Activated CD8-positive, alpha-beta T cell treated with anti-CD3 and anti-CD28 coated beads for 36 hours (primary cell): ENCODE measurements at regions not wholly inside any gene's neighbourhood (a gene's known extent, or its start where the extent isn't known, plus 50 kb on each side); places are given as distances from the start of the nearest gene placed in this dataset.

Experiments used
- ATAC-seq: fragments of 200-7000 bp; cut with Tn5 transposase; one replicate; pipeline ENCODE4 v1.10.0; 2021; ENCODE audit warnings: mild to moderate bottlenecking, moderate library complexity
- CTCF ChIA-PET: fragments of 350-600 bp; sonication (Branson Sonifier 250); formaldehyde crosslinking; loops from one replicate; lab custom pipeline; 2021; ENCODE audit warnings: antibody characterized with exemption; lab: Charles Lee
- POLR2A ChIA-PET: fragments of 350-600 bp; sonication (Branson Sonifier 250); formaldehyde crosslinking; loops from one replicate; lab custom pipeline; 2021; ENCODE audit warnings: antibody characterized with exemption; lab: Charles Lee
- DNase-seq: peaks from one replicate; pipeline ENCODE4 v3.0.0-alpha.2; 2020
- H3K27ac Mint-ChIP-seq: one replicate; pipeline ENCODE4 v1.8.0; 2021; ENCODE audit warnings: mild to moderate bottlenecking, mixed read lengths
- H3K27me3 Mint-ChIP-seq: one replicate; pipeline ENCODE4 v1.8.0; 2021; ENCODE audit warnings: mixed read lengths
- H3K36me3 Mint-ChIP-seq: one replicate; pipeline ENCODE4 v1.8.0; 2021; ENCODE audit warnings: low read depth, mixed read lengths
- H3K4me1 Mint-ChIP-seq: one replicate; pipeline ENCODE4 v1.8.0; 2021; ENCODE audit warnings: low read depth, mixed read lengths
- H3K4me3 Mint-ChIP-seq: one replicate; pipeline ENCODE4 v1.8.0; 2021; ENCODE audit warnings: mild to moderate bottlenecking, moderate library complexity, mixed read lengths
- H3K9me3 Mint-ChIP-seq: one replicate; pipeline ENCODE4 v1.8.0; 2021; ENCODE audit warnings: mixed read lengths
- intact Hi-C: fragments of 100-400 bp; cut with micrococcal nuclease; formaldehyde crosslinking; loops from one replicate; pipeline ENCODE4 v1.10.0; 2022
- TF ChIP-seq, protein P1 (sequence below): fragments of 200-600 bp; IDR thresholded peaks from one replicate; pipeline ENCODE4 v1.8.0; 2022; ENCODE audit warnings: antibody characterized with exemption, mild to moderate bottlenecking

DNA sequence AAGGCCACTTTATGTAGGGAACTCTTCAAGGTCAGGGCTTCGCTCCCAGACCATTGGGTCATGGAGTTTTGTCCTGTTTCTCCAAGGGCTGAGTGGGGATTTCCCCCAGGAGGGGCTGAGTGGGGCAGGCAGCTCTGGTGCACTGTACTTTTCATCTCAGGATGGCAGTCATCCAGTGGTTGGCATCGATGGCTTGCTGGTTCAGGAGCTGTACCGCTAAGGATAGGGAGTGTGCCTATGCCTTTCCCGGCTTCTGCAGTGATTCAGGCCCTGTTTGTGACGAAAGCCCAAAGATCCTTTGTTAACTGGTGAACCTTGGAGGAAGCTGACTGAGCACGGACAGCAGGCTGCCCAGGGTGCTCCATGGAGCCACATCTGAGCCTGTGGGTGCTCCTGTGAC is 100.1 kb upstream of the GADD45A start:
- intact Hi-C loops = no loop called here
- ATAC-seq (no peak), DNase-seq (no peak)
- POLR2A ChIA-PET = no interaction called here
- CTCF ChIA-PET = interaction anchor here (0.6 to 1.8 kb wide), 3 partner anchors 52 to 175 kb away, joined by 3 to 7 read pairs (median 4); no protein-coding TSS in a partner anchor
- TF ChIP-seq, protein P1, sequence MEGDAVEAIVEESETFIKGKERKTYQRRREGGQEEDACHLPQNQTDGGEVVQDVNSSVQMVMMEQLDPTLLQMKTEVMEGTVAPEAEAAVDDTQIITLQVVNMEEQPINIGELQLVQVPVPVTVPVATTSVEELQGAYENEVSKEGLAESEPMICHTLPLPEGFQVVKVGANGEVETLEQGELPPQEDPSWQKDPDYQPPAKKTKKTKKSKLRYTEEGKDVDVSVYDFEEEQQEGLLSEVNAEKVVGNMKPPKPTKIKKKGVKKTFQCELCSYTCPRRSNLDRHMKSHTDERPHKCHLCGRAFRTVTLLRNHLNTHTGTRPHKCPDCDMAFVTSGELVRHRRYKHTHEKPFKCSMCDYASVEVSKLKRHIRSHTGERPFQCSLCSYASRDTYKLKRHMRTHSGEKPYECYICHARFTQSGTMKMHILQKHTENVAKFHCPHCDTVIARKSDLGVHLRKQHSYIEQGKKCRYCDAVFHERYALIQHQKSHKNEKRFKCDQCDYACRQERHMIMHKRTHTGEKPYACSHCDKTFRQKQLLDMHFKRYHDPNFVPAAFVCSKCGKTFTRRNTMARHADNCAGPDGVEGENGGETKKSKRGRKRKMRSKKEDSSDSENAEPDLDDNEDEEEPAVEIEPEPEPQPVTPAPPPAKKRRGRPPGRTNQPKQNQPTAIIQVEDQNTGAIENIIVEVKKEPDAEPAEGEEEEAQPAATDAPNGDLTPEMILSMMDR = no peak
- H3K9me3 Mint-ChIP-seq = no peaks in the 10 kb centered on the region
- H3K27me3 Mint-ChIP-seq = peaks cover 3% of the 10 kb centered on the region
- no peak overlapping the region for H3K4me3 Mint-ChIP-seq
- H3K36me3 Mint-ChIP-seq = no peaks in the 10 kb centered on the region
- no peaks in the 10 kb centered on the region for H3K4me1 Mint-ChIP-seq
- no peak overlapping the region for H3K27ac Mint-ChIP-seq

- peaks cover 3% of the 10 kb centered on the region for H3K27me3 Mint-ChIP-seq
- TF ChIP-seq, protein P1 = no peak
- H3K4me3 Mint-ChIP-seq = no peak overlapping the region
- DNase-seq (no peak), ATAC-seq (no peak)
- CTCF ChIA-PET = interaction anchor here (0.9 kb wide), 1 partner anchor 29 kb away, joined by 4 read pairs; no protein-coding TSS in a partner anchor
- H3K27ac Mint-ChIP-seq = no peak overlapping the region
- intact Hi-C loops = no loop called here
- H3K9me3 Mint-ChIP-seq = no peaks in the 10 kb centered on the region
- H3K36me3 Mint-ChIP-seq = no peaks in the 10 kb centered on the region
- POLR2A ChIA-PET = no interaction called here
- H3K4me1 Mint-ChIP-seq = no peaks in the 10 kb centered on the region
Measured at GRCh38 chr1:67586596-67586995, 98.4 kb upstream of the GADD45A start.

- Mint-ChIP-seq H3K27ac (no peak overlapping the region), H3K9me3 (no peaks in the 10 kb centered on the region), H3K27me3 (peaks cover 3% of the 10 kb centered on the region), H3K4me3 (no peak overlapping the region), H3K4me1 (no peaks in the 10 kb centered on the region), H3K36me3 (no peaks in the 10 kb centered on the region)
- intact Hi-C loops = no loop called here
- no peak for DNase-seq
- ChIA-PET POLR2A (no interaction called here), CTCF (no interaction called here)
- ATAC-seq = no peak
- TF ChIP-seq, protein P1 = no peak
Measured at GRCh38 chr1:67588178-67588855, 96.7 kb upstream of the GADD45A start.

DNA sequence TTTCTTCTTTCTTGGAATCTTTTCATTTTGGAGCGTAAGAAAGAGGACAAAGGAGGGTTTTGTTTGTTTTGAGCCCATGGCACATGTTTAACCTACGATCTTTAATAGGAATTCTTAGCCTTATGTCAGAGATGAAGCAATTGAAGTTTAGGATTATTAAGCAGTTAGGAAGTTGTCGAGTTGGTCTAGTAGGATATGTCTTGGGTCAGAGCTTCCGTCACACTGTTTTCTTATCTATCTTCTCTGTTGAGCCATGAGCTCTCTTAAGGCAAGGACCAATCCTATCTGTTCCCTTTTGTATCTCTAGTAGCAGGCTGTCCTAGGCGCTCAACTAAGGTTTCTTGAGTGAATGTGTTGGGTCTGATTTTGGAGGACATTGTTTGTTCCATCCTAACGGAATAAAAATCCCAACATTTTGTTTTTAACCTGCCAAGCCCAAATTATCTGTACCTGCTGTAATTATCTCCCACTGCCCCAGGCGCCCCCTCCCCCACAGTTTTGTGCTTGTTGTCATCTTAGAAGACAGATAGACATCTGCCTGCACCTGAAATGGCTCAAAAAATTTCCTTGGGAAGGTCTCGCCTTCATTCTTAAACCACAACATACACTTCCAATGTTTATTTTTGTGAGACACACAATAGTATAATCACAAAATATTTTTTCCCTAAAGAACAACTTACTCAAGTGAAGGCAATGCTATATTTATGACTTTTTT is 95.3 kb upstream of the GADD45A start:
- CTCF ChIA-PET = no interaction called here
- H3K4me1 Mint-ChIP-seq = no peaks in the 10 kb centered on the region

More for the DNA sequence above, 95.3 kb upstream of the GADD45A start:
- H3K9me3 Mint-ChIP-seq = no peaks in the 10 kb centered on the region
- no peak overlapping the region for H3K27ac Mint-ChIP-seq
- ATAC-seq (no peak), DNase-seq (no peak)
- POLR2A ChIA-PET = no interaction called here
- H3K36me3 Mint-ChIP-seq = no peaks in the 10 kb centered on the region
- TF ChIP-seq, protein P1 = no peak
- peaks cover 3% of the 10 kb centered on the region for H3K27me3 Mint-ChIP-seq
- H3K4me3 Mint-ChIP-seq = no peak overlapping the region
- intact Hi-C loops = no loop called here
